Left kidney (tissue), 1 donor: ENCODE measurements at regions not wholly inside any gene's neighbourhood (a gene's known extent, or its start where the extent isn't known, plus 50 kb on each side); places are given as distances from the start of the nearest gene placed in this dataset.

Experiments
- DNase-seq: peaks from one replicate; pipeline ENCODE4 v3.0.0-alpha.2; 2013

GRCh38 chr21:21730512-21730911 lies 732.3 kb downstream of the NCAM2 start:
- DNase-seq: no peak

GRCh38 chr21:21731626-21732025 lies 733.4 kb downstream of the NCAM2 start:
- no peak for DNase-seq

GRCh38 chr21:21734088-21734487 lies 735.9 kb downstream of the NCAM2 start:
- no peak for DNase-seq

DNA sequence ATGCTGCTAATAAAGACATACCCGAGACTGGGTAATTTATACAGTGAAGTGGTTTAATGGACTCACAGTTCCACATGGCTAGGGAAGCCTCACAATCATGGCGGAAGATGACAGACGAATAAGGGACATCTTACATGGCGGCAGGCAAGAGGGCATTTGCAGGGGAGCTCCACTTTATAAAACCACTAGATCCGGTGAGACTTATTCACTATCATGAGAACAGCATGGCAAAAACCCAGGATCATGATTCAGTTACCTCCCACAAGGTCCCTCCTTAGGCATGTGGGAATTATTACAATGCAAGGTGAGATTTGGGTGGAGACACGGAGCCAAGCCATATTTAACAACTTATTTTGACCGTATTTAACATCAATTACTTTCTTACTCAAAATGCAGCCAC lies 739.0 kb downstream of the NCAM2 start:
- DNase-seq: no peak

- no peak for DNase-seq
These were observed 742.0 kb downstream of the NCAM2 start for GRCh38 chr21:21740207-21740606.

DNA sequence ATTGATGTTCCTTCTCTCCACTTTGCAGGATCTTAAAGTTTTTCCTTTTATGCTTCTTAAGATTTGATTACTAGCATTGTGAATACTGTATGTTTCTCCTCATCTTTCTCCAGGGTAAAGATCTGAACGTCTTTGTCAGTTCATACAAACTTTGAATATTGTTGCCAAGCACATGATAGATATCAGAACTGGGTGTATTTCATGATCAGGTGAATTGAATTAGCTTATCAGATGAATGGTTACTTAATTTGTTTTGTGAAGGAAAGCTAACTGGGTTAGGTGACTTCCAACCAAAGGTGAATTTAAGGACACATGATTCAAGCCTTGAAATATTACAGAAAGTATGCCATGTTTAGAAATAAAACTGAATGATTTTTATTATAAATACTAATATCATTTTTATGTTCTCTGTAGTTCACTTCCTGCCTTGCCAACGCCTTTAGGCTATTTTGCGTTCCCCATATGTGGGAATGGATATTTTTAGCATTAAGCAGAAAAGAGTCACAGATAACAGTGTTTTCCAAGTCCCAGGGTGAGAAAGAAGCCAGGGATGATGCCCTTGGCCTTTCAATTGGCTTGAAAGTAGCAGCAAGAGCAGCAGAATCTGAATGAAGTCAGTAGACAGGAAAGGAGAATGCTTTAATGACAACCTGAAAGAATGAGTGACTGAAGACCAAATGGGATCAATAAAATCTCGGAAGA lies 752.1 kb downstream of the NCAM2 start:
- no peak for DNase-seq

GRCh38 chr21:21751286-21751685 lies 753.1 kb downstream of the NCAM2 start:
- no peak for DNase-seq

DNA sequence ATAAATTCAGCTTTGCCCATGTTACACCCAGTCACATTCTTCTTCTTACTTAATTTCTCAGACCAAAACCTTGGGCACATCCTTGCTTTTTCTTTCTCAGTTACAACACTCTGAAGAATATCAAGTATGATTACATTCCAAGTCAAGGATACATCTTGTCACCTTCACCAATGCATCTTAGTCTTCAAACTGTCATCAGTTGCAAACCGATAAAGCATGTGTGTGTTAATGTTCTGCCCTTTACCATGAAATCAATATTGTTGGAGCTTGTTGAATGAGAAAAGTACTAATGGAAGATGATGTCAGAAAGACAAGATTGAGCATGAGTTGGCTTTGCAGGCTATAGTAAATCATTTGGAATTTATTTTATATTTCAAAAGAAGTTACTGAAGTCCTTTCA lies 764.6 kb downstream of the NCAM2 start:
- DNase-seq: no peak

- DNase-seq: no peak
These were observed 766.1 kb downstream of the NCAM2 start for GRCh38 chr21:21764281-21764680.

DNA sequence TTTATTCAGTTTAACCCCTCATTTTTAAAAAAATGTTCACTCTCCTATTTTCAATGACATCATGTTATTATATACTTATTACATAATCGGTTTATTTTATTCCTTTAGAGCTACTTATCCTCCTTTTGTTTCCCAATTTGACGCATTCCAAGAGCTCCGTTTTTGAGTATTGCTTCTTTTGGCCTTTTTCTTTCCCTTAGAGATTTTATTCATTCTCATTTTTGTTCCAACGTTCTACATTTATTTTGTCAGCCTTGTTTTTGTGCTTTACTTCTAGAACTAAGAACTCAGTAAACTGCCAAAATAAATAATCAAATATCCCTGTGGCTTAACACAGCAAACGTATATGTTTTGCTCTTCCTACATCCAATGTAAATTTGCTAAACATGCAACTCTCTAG lies 769.1 kb downstream of the NCAM2 start:
- DNase-seq: no peak

GRCh38 chr21:21788591-21788990 lies 790.4 kb downstream of the NCAM2 start:
- DNase-seq: no peak

DNA sequence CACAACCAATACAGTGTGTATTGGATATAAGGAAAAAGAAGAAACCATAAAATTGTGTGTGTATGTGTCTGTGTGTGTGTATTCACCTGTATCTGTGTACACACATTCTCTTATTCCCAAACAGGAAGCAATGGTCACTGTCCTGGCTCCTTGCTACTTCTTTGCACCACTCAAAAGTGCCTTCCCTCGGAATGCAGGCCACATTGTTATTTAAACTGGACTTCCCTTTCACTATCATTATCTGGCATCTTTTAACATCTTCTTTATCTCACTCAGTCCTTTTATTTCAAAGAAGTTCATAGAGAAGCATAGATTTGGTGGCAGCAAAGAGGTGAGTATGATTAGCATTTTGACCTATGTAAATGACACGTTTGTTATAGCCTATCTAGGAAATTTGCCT lies 803.7 kb downstream of the NCAM2 start:
- no peak for DNase-seq

GRCh38 chr21:21806711-21807597 lies 808.7 kb downstream of the NCAM2 start:
- no peak for DNase-seq

DNA sequence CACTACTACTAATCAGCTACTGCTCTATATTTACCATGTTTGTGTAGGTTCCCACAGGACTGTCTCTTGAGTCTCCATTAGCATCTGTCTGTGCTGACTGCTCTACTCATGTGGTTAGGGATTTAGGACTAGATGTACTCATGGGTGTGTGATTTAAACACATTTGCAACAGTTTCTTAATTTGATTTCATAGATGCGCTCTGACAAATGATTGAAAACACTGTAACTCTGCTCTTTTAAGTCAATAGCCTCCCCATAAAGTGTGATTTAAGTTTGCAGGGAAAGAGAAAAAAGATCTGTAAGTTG lies 809.3 kb downstream of the NCAM2 start:
- DNase-seq: no peak

DNA sequence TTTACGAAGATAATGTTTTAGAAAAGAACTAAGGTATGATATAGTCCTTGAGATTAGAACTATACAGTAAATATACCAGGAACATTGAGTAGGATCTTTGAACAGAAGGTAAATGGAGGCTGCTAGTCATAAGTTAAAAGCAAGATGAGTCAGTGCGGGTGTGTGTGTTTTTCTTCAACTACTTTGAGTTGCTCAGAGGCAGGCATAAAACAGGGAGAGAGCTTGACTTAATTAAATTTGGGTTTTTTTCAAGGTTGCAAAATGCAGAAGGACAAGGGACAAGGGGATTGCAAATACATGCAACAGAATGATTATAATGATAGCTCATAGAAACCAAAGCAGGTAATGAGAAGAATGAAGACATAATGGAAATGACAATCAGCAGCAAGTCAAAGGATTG lies 815.1 kb downstream of the NCAM2 start:
- DNase-seq: no peak

GRCh38 chr21:21813934-21814333 lies 815.7 kb downstream of the NCAM2 start:
- DNase-seq: no peak

- DNase-seq: no peak
These were observed 818.6 kb downstream of the NCAM2 start for GRCh38 chr21:21816778-21817177.

DNA sequence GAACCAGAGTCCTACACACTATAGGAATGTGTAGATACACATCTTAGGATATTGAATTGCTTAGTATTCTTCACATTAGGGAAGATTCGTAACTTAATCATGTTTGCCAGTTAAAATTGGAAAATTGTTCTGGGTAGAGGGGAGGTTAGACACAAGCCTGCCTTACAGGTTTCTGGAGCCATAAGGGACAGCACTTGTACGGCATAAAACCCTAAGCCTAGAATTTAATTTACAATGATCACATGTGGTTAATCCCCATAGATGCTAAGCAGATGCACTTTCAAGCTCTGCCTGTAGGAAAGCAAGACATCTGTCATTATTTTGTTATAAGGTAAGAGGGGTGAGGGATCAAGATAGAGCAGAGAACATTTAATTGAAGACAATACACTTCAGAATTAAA lies 820.7 kb downstream of the NCAM2 start:
- DNase-seq: no peak

- no peak for DNase-seq
These were observed 829.9 kb downstream of the NCAM2 start for GRCh38 chr21:21828130-21828529.

GRCh38 chr21:21831036-21831435 lies 832.8 kb downstream of the NCAM2 start:
- no peak for DNase-seq

GRCh38 chr21:21845901-21846300 lies 847.7 kb downstream of the NCAM2 start:
- DNase-seq: no peak

DNA sequence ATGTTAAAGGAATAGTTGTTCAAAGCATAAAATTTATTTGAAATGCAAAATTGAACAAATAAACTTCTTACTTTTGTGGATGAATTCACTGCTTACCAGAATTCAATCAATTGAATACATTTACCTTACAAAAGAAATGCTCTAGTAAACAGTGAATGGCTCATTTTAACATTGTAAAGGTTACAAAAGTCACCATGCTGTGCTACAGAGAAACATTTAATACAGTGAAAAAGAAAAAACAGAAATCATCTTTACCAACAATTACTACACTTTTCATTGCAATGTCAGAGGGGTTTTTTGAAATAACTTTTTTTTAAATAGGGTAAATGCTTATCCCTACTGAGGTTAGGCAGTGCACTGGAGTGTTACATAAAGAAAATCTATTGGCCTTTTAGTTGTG lies 853.0 kb downstream of the NCAM2 start:
- no peak for DNase-seq

- DNase-seq: no peak
These were observed 853.4 kb downstream of the NCAM2 start for GRCh38 chr21:21851657-21852056.
